PFSK-1 (cell line): ENCODE measurements at regions not wholly inside any gene's neighbourhood (a gene's known extent, or its start where the extent isn't known, plus 50 kb on each side); places are given as distances from the start of the nearest gene placed in this dataset.

Experiments used
- SIN3A ChIP-seq: IDR thresholded peaks from 2 replicates; pipeline ENCODE4 v1.6.1; 2012; ENCODE audit warnings: mild to moderate bottlenecking, low read length, moderate library complexity, borderline replicate concordance; ENCODE audit not compliant: insufficient read depth
- TAF1 ChIP-seq: IDR thresholded peaks from 2 replicates; pipeline ENCODE4 v1.6.1; 2012; ENCODE audit warnings: low read length, control low read depth, borderline replicate concordance; ENCODE audit not compliant: insufficient read depth

DNA sequence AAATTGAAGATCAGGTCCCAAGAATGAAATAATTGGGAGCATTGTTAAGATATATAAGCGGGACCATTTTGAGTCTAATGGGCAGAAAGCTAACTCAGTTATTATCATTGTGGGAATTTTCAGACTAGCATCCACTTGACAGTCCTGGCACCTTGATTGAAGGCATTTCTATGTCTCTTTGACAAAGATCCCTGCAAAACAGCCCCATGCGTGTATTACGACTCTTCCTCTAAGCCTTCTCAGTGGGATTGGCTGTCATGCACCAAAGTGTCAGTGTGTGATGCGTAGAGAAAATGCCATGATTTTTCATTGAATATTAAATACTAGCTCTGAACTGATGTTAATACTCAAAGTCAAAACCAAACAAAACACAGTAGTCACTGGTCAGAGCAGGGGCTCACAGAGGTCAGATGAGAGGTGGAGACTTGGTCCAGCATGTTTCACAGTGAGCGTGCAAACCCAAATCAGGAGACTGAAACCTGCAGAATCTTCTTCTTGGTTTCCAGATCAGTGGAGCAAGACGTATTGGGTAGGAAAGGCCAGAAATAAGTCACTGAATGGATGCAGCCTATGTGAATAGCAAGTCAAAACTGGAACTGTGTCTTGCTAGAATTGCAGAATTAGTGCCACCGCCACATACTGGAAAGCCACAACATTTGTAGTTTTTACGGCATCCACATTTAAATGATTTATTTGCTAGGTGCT, 303.6 kb upstream of the AKR1E2 start:
- TF ChIP-seq TAF1 (no peak), SIN3A (no peak)
